Aorta (tissue), 5 donors: ENCODE measurements at regions not wholly inside any gene's neighbourhood (a gene's known extent, or its start where the extent isn't known, plus 50 kb on each side); places are given as distances from the start of the nearest gene placed in this dataset.

Experiments used
- ATAC-seq: fragments of 200-7000 bp; cut with Tn5 transposase; one replicate; pipeline ENCODE4 v1.9.1; 2022; ENCODE audit warnings: moderate library complexity; ENCODE audit not compliant: low FRiP score
- DNase-seq, 2 donors: peaks; one replicate each; pipeline ENCODE4 v3.0.0-alpha.2; 2020
- H3K27ac ChIP-seq, 2 donors: one replicate each; pipeline ENCODE4 v1.5.1; 2013; ENCODE audit warnings: low read length in 2 of 2, mild to moderate bottlenecking in 2 of 2, moderate library complexity in 2 of 2, control low read depth in 1 of 2, inconsistent platforms in 1 of 2, low read depth in 1 of 2
- H3K27me3 ChIP-seq, 2 donors: one replicate each; pipeline ENCODE4 v1.6.1; 2013; ENCODE audit warnings: control low read depth in 1 of 2, low read length in 1 of 2, mild to moderate bottlenecking in 1 of 2, moderate library complexity in 1 of 2; ENCODE audit not compliant: insufficient read depth in 2 of 2, control insufficient read depth in 1 of 2
- H3K36me3 ChIP-seq, 2 donors: one replicate each; pipeline ENCODE4 v1.6.1; 2013; ENCODE audit warnings: control low read depth in 1 of 2, low read length in 1 of 2, mild to moderate bottlenecking in 1 of 2; ENCODE audit not compliant: insufficient read depth in 2 of 2, control insufficient read depth in 1 of 2
- H3K4me1 ChIP-seq, 2 donors: one replicate each; pipeline ENCODE4 v1.6.1; 2013; ENCODE audit warnings: low read length in 2 of 2, control low read depth in 1 of 2, mild to moderate bottlenecking in 1 of 2, moderate library complexity in 1 of 2; ENCODE audit not compliant: insufficient read depth in 2 of 2, control insufficient read depth in 1 of 2
- H3K4me3 ChIP-seq, 2 donors: one replicate each; pipeline ENCODE4 v1.5.1; 2013; ENCODE audit warnings: low read length in 2 of 2, control low read depth in 1 of 2, mild to moderate bottlenecking in 1 of 2
- H3K9me3 ChIP-seq: one replicate; pipeline ENCODE4 v1.6.1; 2013; ENCODE audit warnings: mild to moderate bottlenecking, low read length; ENCODE audit not compliant: control insufficient read depth
- WGBS, 2 donors: extraction: QIAGEN DNeasy Blood & Tissue Kit; methylation state at CpG; one replicate each; pipeline ENCODE4 v1.1.7; 2013; 5-methylcytosine and 5-hydroxymethylcytosine counted together
- intact Hi-C, 2 donors: fragments of 100-400 bp; cut with DNase I; formaldehyde crosslinking; loops; one replicate each; pipeline versions ENCODE4 v1.14.2 to v1.15.0; 2022
- donor health status: healthy with polysubstance abuse.
- donor health status: Bipolar disorder and iron deficiency.
- donor health status: DM: no; HTN: no; CAD: no.
- donor health status: DM: no; HTN: no; CAD: no.
- donor health status: DM: yes; HTN: yes; CAD: no.

- Histone ChIP-seq H3K9me3 (no peaks in the 10 kb centered on the region), H3K36me3 (no peaks in the 10 kb centered on the region), H3K27me3 (no peaks in the 10 kb centered on the region), H3K27ac (no peak overlapping the region), H3K4me3 (no peak overlapping the region), H3K4me1 (no peaks in the 10 kb centered on the region)
- intact Hi-C loops = no loop called here
- ATAC-seq (no peak), DNase-seq (no peak)
- WGBS, 2 donors = 93% methylated on average over 4 of the region's 4 CpGs
These were observed 92.4 kb upstream of the ITGA6 start for GRCh38 chr2:172334988-172335387.

GRCh38 chr2:172335736-172336135, 91.7 kb upstream of the ITGA6 start:
- no peaks in the 10 kb centered on the region for H3K9me3 ChIP-seq
- ATAC-seq (no peak), DNase-seq (no peak)
- H3K27ac ChIP-seq = no peak overlapping the region
- intact Hi-C loops = no loop called here
- H3K36me3 ChIP-seq = no peaks in the 10 kb centered on the region
- WGBS, 2 donors = 52 to 80% methylated on average over 4 of the region's 4 CpGs
- H3K4me3 ChIP-seq = no peak overlapping the region
- H3K27me3 ChIP-seq = no peaks in the 10 kb centered on the region
- no peaks in the 10 kb centered on the region for H3K4me1 ChIP-seq

DNA sequence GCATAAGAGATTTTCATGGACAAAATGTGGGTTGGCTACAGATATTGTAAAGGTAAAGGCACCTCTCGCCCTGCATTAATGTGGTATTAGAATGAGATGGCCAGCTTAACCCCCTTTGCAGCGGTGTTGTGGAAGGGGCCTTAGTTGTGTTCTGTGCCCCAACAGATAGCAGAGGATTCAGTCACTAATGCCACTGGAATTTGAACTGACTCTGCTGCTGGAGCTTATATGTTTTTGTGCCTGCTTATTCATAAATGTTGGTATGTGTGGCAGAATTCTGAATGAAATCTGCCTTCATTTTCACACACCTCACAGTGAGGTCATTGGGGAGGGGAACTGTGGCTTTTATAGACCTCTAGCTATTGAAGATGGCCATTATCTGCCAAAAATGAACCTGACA, 90.7 kb upstream of the ITGA6 start:
- no peaks in the 10 kb centered on the region for H3K27me3 ChIP-seq
- H3K4me3 ChIP-seq = no peak overlapping the region
- WGBS, 2 donors = 50% methylated on average over 2 of the region's 2 CpGs
- DNase-seq (no peak), ATAC-seq (no peak)
- intact Hi-C loops = no loop called here
- H3K4me1 ChIP-seq = no peaks in the 10 kb centered on the region
- no peaks in the 10 kb centered on the region for H3K9me3 ChIP-seq
- H3K36me3 ChIP-seq = no peaks in the 10 kb centered on the region
- H3K27ac ChIP-seq = no peak overlapping the region

- Histone ChIP-seq H3K27ac (no peak overlapping the region), H3K4me1 (no peaks in the 10 kb centered on the region), H3K9me3 (peaks cover 2% of the 10 kb centered on the region), H3K27me3 (no peaks in the 10 kb centered on the region), H3K4me3 (no peak overlapping the region), H3K36me3 (no peaks in the 10 kb centered on the region)
- DNase-seq = no peak
- intact Hi-C loops = no loop called here
- 17 to 26% methylated on average over 6 of the region's 6 CpGs for WGBS, 2 donors
- no peak for ATAC-seq
These were observed 87.9 kb upstream of the ITGA6 start for GRCh38 chr2:172339371-172340010.

DNA sequence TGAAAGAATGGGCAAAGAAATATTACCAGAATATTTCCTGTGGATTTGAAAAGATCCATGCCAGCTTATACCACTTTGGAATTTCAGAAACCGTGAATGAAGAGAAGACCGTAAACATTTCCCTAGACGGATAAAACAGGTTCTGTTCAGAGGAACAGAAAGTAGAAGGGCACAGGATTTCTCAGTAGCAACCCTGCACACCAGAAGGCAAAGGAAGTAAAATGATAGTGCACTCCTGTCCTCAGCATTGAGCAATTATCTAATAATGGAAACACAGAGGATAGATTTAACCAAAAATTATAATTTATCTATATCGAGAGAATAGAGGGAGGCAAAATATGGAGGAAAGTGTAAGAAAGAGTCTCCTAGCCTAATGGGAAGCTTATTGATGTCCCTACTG, 87.0 kb upstream of the ITGA6 start:
- Histone ChIP-seq H3K4me3 (no peak overlapping the region), H3K9me3 (peaks cover 3% of the 10 kb centered on the region), H3K27me3 (no peaks in the 10 kb centered on the region), H3K4me1 (no peaks in the 10 kb centered on the region), H3K36me3 (no peaks in the 10 kb centered on the region), H3K27ac (no peak overlapping the region)
- intact Hi-C loops = no loop called here
- no peak for DNase-seq
- ATAC-seq = no peak
- WGBS, 2 donors = 64 to 78% methylated on average over 4 of the region's 4 CpGs

DNA sequence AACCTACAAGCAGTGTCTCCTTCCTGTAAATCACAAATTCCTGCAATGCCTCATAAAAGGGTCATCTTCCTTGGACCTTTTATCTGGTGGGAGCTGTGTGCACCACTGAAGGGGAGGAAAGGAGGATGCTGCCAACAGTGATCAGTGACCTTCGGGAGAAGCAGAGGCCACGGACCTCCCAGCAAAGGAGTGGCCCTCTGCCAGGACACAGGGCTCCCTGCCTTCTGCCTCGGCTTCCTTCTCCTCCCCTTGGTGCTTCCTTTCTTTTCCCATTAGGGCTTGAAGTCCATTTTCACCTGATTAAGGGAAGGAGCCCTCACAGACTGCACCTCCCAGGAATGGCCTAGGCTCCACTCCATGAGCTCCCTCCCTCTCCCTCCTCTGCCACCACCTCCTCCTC, 85.3 kb upstream of the ITGA6 start:
- Histone ChIP-seq H3K4me3 (no peak overlapping the region), H3K27ac (no peak overlapping the region), H3K4me1 (no peaks in the 10 kb centered on the region), H3K36me3 (no peaks in the 10 kb centered on the region), H3K27me3 (no peaks in the 10 kb centered on the region), H3K9me3 (peaks cover 4% of the 10 kb centered on the region)
- DNase-seq = no peak
- no peak for ATAC-seq
- WGBS, 2 donors = 90 to 92% methylated on average over 3 of the region's 3 CpGs
- intact Hi-C loops = no loop called here

DNA sequence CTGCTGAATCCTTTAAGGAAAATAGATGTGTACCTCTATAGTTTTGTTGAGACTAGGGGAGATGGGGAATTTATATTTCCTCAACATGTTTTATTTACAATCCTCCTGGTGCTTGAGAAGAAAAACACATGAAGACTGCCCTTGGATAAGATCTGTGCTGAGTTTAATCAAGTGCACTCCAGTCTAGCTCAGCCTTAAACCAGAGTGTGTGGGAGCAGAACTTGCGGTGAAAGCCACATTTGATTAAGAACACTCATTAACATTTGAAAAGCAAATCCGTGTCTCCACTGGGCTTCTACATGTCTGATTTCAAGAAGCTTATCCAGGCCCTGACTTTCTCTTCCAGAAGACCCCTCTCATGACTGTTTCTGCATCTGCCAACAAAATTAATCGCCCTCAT, 84.8 kb upstream of the ITGA6 start:
- intact Hi-C loops = no loop called here
- Histone ChIP-seq H3K27ac (no peak overlapping the region), H3K4me1 (no peaks in the 10 kb centered on the region), H3K4me3 (no peak overlapping the region), H3K27me3 (no peaks in the 10 kb centered on the region), H3K36me3 (no peaks in the 10 kb centered on the region), H3K9me3 (peaks cover 4% of the 10 kb centered on the region)
- DNase-seq (no peak), ATAC-seq (no peak)
- 95 to 96% methylated on average over 3 of the region's 3 CpGs for WGBS, 2 donors

GRCh38 chr2:172344159-172344558, 83.2 kb upstream of the ITGA6 start:
- Histone ChIP-seq H3K36me3 (no peaks in the 10 kb centered on the region), H3K4me1 (no peaks in the 10 kb centered on the region), H3K4me3 (no peak overlapping the region), H3K27ac (no peak overlapping the region), H3K9me3 (peaks cover 4% of the 10 kb centered on the region), H3K27me3 (no peaks in the 10 kb centered on the region)
- WGBS, 2 donors = 93 to 95% methylated on average over 2 of the region's 2 CpGs
- ATAC-seq (no peak), DNase-seq (no peak)
- intact Hi-C loops = no loop called here

- H3K9me3 ChIP-seq = peaks cover 4% of the 10 kb centered on the region
- DNase-seq (no peak), ATAC-seq (no peak)
- H3K27ac ChIP-seq = no peak overlapping the region
- no peaks in the 10 kb centered on the region for H3K36me3 ChIP-seq
- H3K27me3 ChIP-seq = no peaks in the 10 kb centered on the region
- intact Hi-C loops = no loop called here
- 91 to 94% methylated on average over 1 of the region's 1 CpG for WGBS, 2 donors
- H3K4me3 ChIP-seq = no peak overlapping the region
- no peaks in the 10 kb centered on the region for H3K4me1 ChIP-seq
These were observed 81.3 kb upstream of the ITGA6 start for GRCh38 chr2:172345956-172346555.
